GM12872 (cell line): ENCODE measurements at regions not wholly inside any gene's neighbourhood (a gene's known extent, or its start where the extent isn't known, plus 50 kb on each side); places are given as distances from the start of the nearest gene placed in this dataset.

ENCODE experiments used
- TF ChIP-seq, protein P1 (sequence below): IDR thresholded peaks from 3 replicates; pipeline ENCODE4 v1.5.1; 2011; ENCODE audit warnings: low read depth, mild to moderate bottlenecking, low read length, moderate library complexity; ENCODE audit not compliant: insufficient read depth

DNA sequence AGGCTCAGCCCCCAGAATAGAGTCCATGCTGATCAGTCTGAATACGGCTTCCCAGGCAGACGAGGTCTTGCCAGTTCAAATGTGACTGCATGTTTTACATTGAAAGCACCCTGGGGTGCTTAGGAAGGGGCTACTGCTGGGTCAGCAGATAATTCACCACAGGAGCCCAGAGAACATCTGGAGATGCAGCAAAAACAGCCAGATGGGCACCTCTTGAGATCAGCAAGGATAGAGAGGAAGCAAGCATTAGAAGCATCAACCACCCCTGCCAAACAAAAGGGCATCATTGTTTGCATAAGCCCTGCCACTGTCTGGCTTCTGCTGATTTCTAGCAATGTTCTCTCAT, 403.1 kb downstream of the RRAGC start:
- TF ChIP-seq, protein P1, sequence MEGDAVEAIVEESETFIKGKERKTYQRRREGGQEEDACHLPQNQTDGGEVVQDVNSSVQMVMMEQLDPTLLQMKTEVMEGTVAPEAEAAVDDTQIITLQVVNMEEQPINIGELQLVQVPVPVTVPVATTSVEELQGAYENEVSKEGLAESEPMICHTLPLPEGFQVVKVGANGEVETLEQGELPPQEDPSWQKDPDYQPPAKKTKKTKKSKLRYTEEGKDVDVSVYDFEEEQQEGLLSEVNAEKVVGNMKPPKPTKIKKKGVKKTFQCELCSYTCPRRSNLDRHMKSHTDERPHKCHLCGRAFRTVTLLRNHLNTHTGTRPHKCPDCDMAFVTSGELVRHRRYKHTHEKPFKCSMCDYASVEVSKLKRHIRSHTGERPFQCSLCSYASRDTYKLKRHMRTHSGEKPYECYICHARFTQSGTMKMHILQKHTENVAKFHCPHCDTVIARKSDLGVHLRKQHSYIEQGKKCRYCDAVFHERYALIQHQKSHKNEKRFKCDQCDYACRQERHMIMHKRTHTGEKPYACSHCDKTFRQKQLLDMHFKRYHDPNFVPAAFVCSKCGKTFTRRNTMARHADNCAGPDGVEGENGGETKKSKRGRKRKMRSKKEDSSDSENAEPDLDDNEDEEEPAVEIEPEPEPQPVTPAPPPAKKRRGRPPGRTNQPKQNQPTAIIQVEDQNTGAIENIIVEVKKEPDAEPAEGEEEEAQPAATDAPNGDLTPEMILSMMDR, result no peak

DNA sequence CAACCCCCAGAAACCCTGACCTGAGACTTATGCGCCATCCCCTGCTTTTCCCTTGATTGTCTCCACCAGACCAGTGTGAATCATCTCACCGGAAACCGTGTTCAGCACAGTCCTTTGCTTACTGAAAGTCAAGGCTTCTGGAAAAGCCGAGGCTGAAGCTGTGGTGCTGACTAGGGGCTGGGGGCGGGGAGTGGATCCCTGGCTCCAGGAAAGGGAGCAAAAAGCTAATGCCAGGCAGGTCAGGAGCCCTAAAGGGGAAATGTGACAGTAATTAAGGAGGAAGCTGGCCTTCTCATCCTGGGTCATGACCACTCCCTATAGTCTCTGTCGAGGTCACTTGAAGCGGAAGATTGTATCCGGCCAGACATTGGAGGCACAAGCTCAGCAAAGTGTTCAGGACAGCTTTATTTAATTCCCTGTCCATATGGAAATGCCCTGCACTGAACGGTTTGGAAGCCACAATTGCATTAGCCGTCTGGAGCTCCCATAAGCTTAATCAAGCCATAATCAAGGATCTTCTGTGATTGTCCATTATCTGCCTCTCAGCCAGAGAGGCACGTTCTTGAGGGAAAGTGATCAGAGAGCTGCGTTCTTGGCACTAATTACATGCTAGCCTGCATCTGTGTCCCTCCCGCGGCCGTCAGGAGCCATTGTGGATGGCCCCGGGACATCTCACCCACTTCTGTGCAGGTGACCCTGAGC, 403.6 kb downstream of the RRAGC start:
- TF ChIP-seq, protein P1, result no peak

DNA sequence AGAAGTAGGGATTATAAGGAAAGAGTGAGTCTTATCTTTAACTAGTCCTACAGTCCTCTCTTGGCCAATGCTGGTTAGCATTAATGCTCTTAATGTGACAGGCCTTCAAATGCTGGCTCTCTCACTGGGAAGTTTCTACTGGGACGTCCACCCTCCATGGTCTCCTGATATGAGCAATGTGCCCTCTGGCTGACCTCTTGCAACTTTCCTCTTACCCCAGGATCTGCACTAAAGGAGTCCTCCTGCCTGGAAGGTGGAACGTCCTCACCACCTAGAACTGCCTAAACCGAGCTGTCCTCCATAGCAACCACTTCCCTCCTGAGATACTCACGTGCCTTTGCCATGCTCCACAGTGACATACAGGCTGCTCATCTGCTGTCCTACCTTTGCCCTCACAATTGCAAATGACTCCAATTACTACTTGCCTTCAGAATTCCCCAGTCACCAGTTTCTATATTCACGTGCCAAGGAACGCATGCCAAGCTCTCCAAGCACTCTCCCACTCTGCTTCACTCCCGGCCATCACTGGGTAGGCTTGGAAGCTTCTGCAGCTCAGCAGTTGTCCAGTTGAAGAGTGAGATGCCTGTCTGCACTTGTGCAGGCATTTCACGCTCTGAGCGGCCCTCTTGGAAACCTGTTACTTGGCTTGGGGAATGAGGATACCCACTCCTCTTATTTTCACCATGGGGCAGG, 404.7 kb downstream of the RRAGC start:
- TF ChIP-seq, protein P1, result no peak

GRCh38 chr1:38454236-38454635, 405.3 kb downstream of the RRAGC start:
- TF ChIP-seq, protein P1, result no peak

DNA sequence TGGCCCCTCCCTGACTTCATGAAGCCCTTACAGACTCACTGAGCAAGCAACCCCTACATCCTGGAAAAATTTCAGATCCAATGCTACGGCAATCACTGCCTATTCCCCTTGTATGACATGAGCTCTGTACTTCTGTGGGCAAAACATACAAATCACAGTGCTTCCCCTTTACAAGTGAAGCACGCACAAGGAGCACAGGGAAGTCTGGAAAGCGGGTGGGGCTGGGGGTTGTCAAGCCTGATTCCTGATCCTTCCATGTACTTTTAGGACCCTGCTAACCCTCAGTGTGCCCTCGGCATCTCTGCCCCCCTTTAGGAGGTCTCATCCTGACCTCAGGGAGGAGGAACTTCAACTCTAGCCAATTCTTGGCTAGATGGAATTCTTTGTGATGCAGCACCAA, 405.7 kb upstream of the POU3F1 start:
- TF ChIP-seq, protein P1, result no peak

GRCh38 chr1:38451541-38451993, 405.0 kb upstream of the POU3F1 start:
- TF ChIP-seq, protein P1, result no peak

GRCh38 chr1:38448893-38449292, 402.3 kb upstream of the POU3F1 start:
- TF ChIP-seq, protein P1, result no peak
